ENCODE measurements at regions not wholly inside any gene's neighbourhood (a gene's known extent, or its start where the extent isn't known, plus 50 kb on each side); places are given as distances from the start of the nearest gene placed in this dataset.

- no peak overlapping the region for H3K27ac ChIP-seq (ENCODE audit: low read depth, low read length)
- Mint-ChIP-seq H3K27me3 (no peaks in the 10 kb centered on the region), H3K9me3 (peaks cover 0 to 36% (median 5%) of the 10 kb centered on the region in 5 donors), H3K27ac (no peak overlapping the region), H3K4me3 (no peak overlapping the region), H3K36me3 (no peaks in the 10 kb centered on the region), H3K4me1 (peaks cover 0 to 5% (median 0%) of the 10 kb centered on the region in 3 donors)
- no peaks in the 10 kb centered on the region for H3K27me3 ChIP-seq (ENCODE audit: insufficient read depth, low read length, poor library complexity, severe bottlenecking)
- no peak overlapping the region for H3K4me3 ChIP-seq (ENCODE audit: low read length)
- no peak for DNase-seq
- no peaks in the 10 kb centered on the region for H3K4me1 ChIP-seq (ENCODE audit: insufficient read depth, low read length)
- H3K36me3 ChIP-seq (ENCODE audit: insufficient read depth, low read length): no peaks in the 10 kb centered on the region
- ChIA-PET CTCF (no interaction called here), POLR2A (no interaction called here)
- H3K9me3 ChIP-seq (ENCODE audit: low read length): no peaks in the 10 kb centered on the region
Measured at GRCh38 chr11:24293964-24294363, 202.9 kb upstream of the LUZP2 start.

DNA sequence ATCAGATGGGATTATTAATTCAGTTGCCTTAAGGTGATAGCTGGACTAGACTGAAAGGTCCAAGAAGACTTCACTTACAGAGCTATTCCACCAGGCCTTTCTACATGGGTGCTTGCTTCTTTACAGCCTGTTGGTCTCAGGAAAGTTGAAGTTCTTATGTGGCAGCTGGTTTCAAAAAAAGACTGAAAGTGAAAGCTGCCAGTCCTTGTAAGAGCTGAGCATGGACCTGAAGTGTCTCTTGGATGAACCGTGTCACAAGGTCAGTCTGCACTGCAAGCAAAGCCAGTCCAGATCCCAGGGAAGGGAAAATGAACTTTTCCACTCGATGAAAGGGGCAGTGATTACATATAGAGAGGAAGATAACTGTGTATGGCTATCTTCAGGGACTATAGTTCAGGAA is 201.5 kb upstream of the LUZP2 start:
- DNase-seq: no peak

DNA sequence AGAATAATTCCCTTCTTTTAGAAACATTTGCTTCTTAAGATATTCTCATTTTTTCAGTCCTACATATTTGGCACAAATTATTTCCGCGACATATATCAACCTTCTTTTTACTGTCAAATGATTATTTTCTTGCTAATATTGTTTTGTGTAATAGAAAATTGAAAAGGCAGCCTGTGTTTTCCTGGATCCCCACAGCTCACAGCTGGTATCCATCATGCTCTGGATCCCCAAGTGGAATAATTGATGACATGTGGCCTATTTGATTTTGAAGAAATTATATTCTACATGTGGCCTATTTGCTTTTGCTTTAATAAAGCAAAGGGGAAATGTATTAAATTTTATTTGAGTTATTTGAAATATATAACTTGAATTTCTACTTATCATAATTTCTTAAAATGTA is 199.4 kb upstream of the LUZP2 start:
- ChIA-PET POLR2A (no interaction called here), CTCF (no interaction called here)
- Mint-ChIP-seq H3K4me3 (no peak overlapping the region), H3K4me1 (peaks cover 0 to 5% (median 0%) of the 10 kb centered on the region in 3 donors), H3K27me3 (no peaks in the 10 kb centered on the region), H3K27ac (no peak overlapping the region), H3K36me3 (peaks cover 0 to 4% (median 0%) of the 10 kb centered on the region in 3 donors), H3K9me3 (peaks cover 0 to 16% (median 6%) of the 10 kb centered on the region in 5 donors)
- H3K27me3 ChIP-seq (ENCODE audit: insufficient read depth, low read length, poor library complexity, severe bottlenecking): no peaks in the 10 kb centered on the region
- no peak for DNase-seq
- H3K9me3 ChIP-seq (ENCODE audit: low read length): no peaks in the 10 kb centered on the region
- no peak overlapping the region for H3K4me3 ChIP-seq (ENCODE audit: low read length)
- H3K36me3 ChIP-seq (ENCODE audit: insufficient read depth, low read length): no peaks in the 10 kb centered on the region
- H3K27ac ChIP-seq (ENCODE audit: low read depth, low read length): no peak overlapping the region
- no peaks in the 10 kb centered on the region for H3K4me1 ChIP-seq (ENCODE audit: insufficient read depth, low read length)

More for the DNA sequence above, 201.5 kb upstream of the LUZP2 start:
- Mint-ChIP-seq H3K4me3 (peak overlapping the region in 5 of 7 donors; percentile 24 to 73 (median 69)), H3K9me3 (peaks cover 0 to 28% (median 5%) of the 10 kb centered on the region in 5 donors), H3K4me1 (peaks cover 0 to 5% (median 0%) of the 10 kb centered on the region in 3 donors), H3K27ac (peak overlapping the region in 5 of 8 donors; percentile 35 to 89 (median 55)), H3K27me3 (no peaks in the 10 kb centered on the region), H3K36me3 (no peaks in the 10 kb centered on the region)
- POLR2A ChIA-PET: no interaction called here
- Histone ChIP-seq H3K9me3 (ENCODE audit: low read length) (no peaks in the 10 kb centered on the region), H3K27me3 (ENCODE audit: insufficient read depth, low read length, poor library complexity, severe bottlenecking) (no peaks in the 10 kb centered on the region), H3K36me3 (ENCODE audit: insufficient read depth, low read length) (no peaks in the 10 kb centered on the region), H3K4me3 (ENCODE audit: low read length) (no peak overlapping the region), H3K4me1 (ENCODE audit: insufficient read depth, low read length) (no peaks in the 10 kb centered on the region), H3K27ac (ENCODE audit: low read depth, low read length) (no peak overlapping the region)
- CTCF ChIA-PET: no interaction called here

DNA sequence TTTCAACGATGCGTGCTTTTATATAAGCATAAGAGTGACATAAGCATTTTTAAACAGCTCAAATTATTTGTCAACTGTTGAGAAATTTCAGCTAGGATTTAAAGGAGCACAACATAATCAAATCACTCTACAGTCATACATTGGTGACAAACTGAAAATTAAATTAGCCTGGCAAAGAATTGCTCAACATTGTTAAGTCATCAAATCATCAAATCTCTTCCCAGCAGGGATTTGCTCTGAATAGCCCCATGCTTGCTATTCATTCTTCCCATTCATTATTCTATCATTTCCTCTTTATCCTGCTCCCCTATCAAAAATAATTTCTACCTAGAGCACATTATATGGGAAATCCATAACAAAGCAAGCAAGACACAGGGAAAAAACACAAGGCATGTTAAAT is 198.7 kb upstream of the LUZP2 start:
- Histone ChIP-seq H3K27me3 (ENCODE audit: insufficient read depth, low read length, poor library complexity, severe bottlenecking) (no peaks in the 10 kb centered on the region), H3K36me3 (ENCODE audit: insufficient read depth, low read length) (no peaks in the 10 kb centered on the region), H3K27ac (ENCODE audit: low read depth, low read length) (no peak overlapping the region), H3K9me3 (ENCODE audit: low read length) (no peaks in the 10 kb centered on the region), H3K4me1 (ENCODE audit: insufficient read depth, low read length) (no peaks in the 10 kb centered on the region), H3K4me3 (ENCODE audit: low read length) (no peak overlapping the region)
- Mint-ChIP-seq H3K9me3 (peaks cover 0 to 13% (median 6%) of the 10 kb centered on the region in 5 donors), H3K36me3 (peaks cover 0 to 4% (median 0%) of the 10 kb centered on the region in 3 donors), H3K4me1 (peaks cover 0 to 5% (median 0%) of the 10 kb centered on the region in 3 donors), H3K27ac (no peak overlapping the region), H3K4me3 (no peak overlapping the region), H3K27me3 (no peaks in the 10 kb centered on the region)
- ChIA-PET POLR2A (no interaction called here), CTCF (no interaction called here)
- no peak for DNase-seq

DNA sequence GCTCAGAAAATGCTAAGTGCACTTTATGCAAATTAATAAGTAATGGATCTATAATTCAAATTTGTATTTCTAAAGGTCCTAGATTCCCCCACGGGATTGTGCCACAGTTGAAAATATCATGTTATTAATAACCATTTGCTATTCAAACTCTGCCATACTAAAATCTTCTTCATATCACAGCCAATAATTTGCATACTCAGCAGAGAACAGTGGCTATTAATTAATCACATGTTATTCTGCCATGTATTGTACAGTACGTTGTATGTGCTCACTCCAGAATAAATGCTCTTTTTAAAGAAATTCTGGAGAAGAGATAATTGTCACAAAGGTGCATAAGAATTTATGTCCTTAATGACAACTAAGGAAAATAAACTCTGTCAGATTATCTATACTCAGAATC is 184.9 kb upstream of the LUZP2 start:
- Mint-ChIP-seq H3K27me3 (no peaks in the 10 kb centered on the region), H3K9me3 (peaks cover 5 to 31% (median 19%) of the 10 kb centered on the region in 5 donors), H3K4me1 (peaks cover 0 to 1% (median 0%) of the 10 kb centered on the region in 3 donors), H3K4me3 (peak overlapping the region in 2 of 7 donors; percentile 42 to 50), H3K36me3 (peaks cover 0 to 11% (median 0%) of the 10 kb centered on the region in 3 donors), H3K27ac (peak overlapping the region in 2 of 8 donors; percentile 43 to 75)
- Histone ChIP-seq H3K27me3 (ENCODE audit: insufficient read depth, low read length, poor library complexity, severe bottlenecking) (no peaks in the 10 kb centered on the region), H3K4me3 (ENCODE audit: low read length) (no peak overlapping the region), H3K4me1 (ENCODE audit: insufficient read depth, low read length) (no peaks in the 10 kb centered on the region), H3K27ac (ENCODE audit: low read depth, low read length) (no peak overlapping the region), H3K36me3 (ENCODE audit: insufficient read depth, low read length) (no peaks in the 10 kb centered on the region), H3K9me3 (ENCODE audit: low read length) (no peaks in the 10 kb centered on the region)
- ChIA-PET POLR2A (no interaction called here), CTCF (no interaction called here)
- no peak for DNase-seq

DNA sequence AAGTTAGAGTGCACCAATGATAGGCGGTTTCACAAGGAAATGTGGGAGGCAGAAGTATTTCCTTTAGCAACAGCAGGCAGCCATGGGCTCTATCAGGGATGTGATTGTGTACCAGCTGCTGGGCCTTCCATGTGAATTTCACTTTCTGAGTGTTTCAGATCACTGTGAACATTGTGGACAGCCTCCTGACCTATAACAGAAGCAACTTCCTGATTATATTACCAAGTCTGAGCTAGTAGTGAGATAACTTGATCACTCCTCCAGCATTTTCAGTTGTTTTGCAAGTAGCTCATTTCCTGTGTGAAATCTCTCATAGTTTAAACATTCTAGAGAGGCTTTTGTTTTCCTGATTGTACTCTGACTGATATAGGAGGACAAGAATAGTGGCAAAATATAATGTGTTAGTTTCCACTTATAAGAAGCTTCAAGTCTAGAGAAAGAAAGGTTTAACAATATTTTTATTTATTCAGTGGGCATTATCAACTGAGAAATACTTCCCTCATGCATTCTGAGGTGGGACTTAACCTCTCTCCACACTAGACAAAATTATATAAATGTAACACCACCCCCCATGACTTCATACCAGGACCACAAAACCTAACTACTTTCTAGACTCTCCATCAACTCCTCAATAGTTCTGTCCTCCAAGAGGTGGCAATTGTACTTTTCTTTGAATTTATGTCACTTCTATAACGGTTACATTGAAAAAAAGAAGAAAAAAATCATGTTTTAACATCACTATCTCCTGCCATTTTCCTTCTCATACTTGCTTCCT is 184.2 kb upstream of the LUZP2 start:
- peaks cover 0 to 16% (median 0%) of the 10 kb centered on the region in 3 donors for H3K36me3 Mint-ChIP-seq
- no peak overlapping the region for H3K4me3 ChIP-seq (ENCODE audit: low read length)
- no peaks in the 10 kb centered on the region for H3K27me3 ChIP-seq (ENCODE audit: insufficient read depth, low read length, poor library complexity, severe bottlenecking)
- peaks cover 7 to 37% (median 24%) of the 10 kb centered on the region in 5 donors for H3K9me3 Mint-ChIP-seq
- H3K27ac Mint-ChIP-seq: peak overlapping the region in 4 of 8 donors; percentile 1 to 75 (median 28)
- H3K4me1 ChIP-seq (ENCODE audit: insufficient read depth, low read length): no peaks in the 10 kb centered on the region
- POLR2A ChIA-PET: no interaction called here
- DNase-seq: no peak
- no peak overlapping the region for H3K27ac ChIP-seq (ENCODE audit: low read depth, low read length)
- H3K9me3 ChIP-seq (ENCODE audit: low read length): no peaks in the 10 kb centered on the region
- peak overlapping the region in 3 of 7 donors; percentile 18 to 50 (median 42) for H3K4me3 Mint-ChIP-seq
- H3K27me3 Mint-ChIP-seq: no peaks in the 10 kb centered on the region
- CTCF ChIA-PET: no interaction called here
- no peaks in the 10 kb centered on the region for H3K36me3 ChIP-seq (ENCODE audit: insufficient read depth, low read length)
- peaks cover 0 to 1% (median 0%) of the 10 kb centered on the region in 3 donors for H3K4me1 Mint-ChIP-seq

DNA sequence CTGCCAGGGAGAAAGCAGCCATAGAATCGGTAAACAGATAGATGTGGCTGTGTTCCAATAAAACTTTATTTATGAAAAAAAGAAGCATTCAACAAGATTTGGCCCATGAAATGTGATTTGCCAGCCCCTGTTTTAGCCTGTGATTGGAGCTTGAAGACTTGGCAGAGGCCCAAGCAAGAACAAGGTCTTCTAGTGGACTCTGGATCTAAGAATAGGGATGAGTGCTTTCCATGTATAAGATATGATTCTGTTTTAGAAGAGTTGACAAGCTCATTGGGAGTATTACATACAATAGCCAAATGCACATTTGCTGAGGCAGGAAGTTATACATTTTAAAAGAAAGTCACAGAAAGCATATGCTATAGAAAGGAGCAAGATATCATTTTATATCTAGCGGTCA is 175.6 kb upstream of the LUZP2 start:
- H3K27ac Mint-ChIP-seq: no peak overlapping the region
- H3K36me3 ChIP-seq (ENCODE audit: insufficient read depth, low read length): no peaks in the 10 kb centered on the region
- POLR2A ChIA-PET: no interaction called here
- peaks cover 0 to 15% (median 0%) of the 10 kb centered on the region in 3 donors for H3K36me3 Mint-ChIP-seq
- no peak overlapping the region for H3K4me3 ChIP-seq (ENCODE audit: low read length)
- no peaks in the 10 kb centered on the region for H3K4me1 ChIP-seq (ENCODE audit: insufficient read depth, low read length)
- no peaks in the 10 kb centered on the region for H3K27me3 Mint-ChIP-seq
- no peak overlapping the region for H3K27ac ChIP-seq (ENCODE audit: low read depth, low read length)
- H3K4me3 Mint-ChIP-seq: no peak overlapping the region
- no peaks in the 10 kb centered on the region for H3K9me3 ChIP-seq (ENCODE audit: low read length)
- H3K27me3 ChIP-seq (ENCODE audit: insufficient read depth, low read length, poor library complexity, severe bottlenecking): no peaks in the 10 kb centered on the region
- DNase-seq: no peak
- CTCF ChIA-PET: no interaction called here
- peaks cover 9 to 39% (median 12%) of the 10 kb centered on the region in 5 donors for H3K9me3 Mint-ChIP-seq
- no peaks in the 10 kb centered on the region for H3K4me1 Mint-ChIP-seq

DNA sequence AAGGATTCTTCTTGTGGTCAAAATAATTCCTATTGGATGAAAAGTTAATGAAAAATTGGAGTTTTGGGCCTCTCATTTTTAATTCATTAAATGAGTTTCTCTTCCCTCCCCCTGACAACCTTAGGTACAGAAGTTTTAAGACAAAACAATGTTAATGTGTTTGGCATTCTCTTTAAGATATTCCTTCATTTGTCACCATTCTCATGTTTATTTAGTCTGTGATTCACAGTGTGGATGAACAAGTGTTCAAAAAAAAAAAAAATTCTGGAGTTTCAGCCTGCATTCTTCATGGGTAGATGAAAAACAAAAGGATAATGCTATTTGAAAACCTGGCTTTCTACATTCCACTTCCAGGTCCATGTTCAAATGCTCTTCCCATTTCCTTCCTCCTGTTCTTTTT is 172.6 kb upstream of the LUZP2 start:
- POLR2A ChIA-PET: no interaction called here
- H3K36me3 ChIP-seq (ENCODE audit: insufficient read depth, low read length): no peaks in the 10 kb centered on the region
- H3K4me1 ChIP-seq (ENCODE audit: insufficient read depth, low read length): no peaks in the 10 kb centered on the region
- peaks cover 3 to 23% (median 9%) of the 10 kb centered on the region in 5 donors for H3K9me3 Mint-ChIP-seq
- no peaks in the 10 kb centered on the region for H3K27me3 Mint-ChIP-seq
- peaks cover 0 to 5% (median 0%) of the 10 kb centered on the region in 3 donors for H3K36me3 Mint-ChIP-seq
- CTCF ChIA-PET: no interaction called here
- no peaks in the 10 kb centered on the region for H3K9me3 ChIP-seq (ENCODE audit: low read length)
- no peak overlapping the region for H3K27ac Mint-ChIP-seq
- no peaks in the 10 kb centered on the region for H3K4me1 Mint-ChIP-seq
- H3K27ac ChIP-seq (ENCODE audit: low read depth, low read length): no peak overlapping the region
- no peak overlapping the region for H3K4me3 ChIP-seq (ENCODE audit: low read length)
- H3K4me3 Mint-ChIP-seq: no peak overlapping the region
- H3K27me3 ChIP-seq (ENCODE audit: insufficient read depth, low read length, poor library complexity, severe bottlenecking): no peaks in the 10 kb centered on the region
- no peak for DNase-seq
